CD14-positive monocyte (primary cell): ENCODE measurements at regions not wholly inside any gene's neighbourhood (a gene's known extent, or its start where the extent isn't known, plus 50 kb on each side); places are given as distances from the start of the nearest gene placed in this dataset.

ENCODE experiments used
- DNase-seq, 3 donors: peaks; one replicate each; pipeline ENCODE4 v3.0.0-alpha.2; 2011 to 2022
- H2AFZ ChIP-seq: 2 replicates; pipeline ENCODE4 v1.6.0; 2012; ENCODE audit warnings: mild to moderate bottlenecking, low read depth, low read length, inconsistent platforms; ENCODE audit not compliant: insufficient read depth, poor library complexity, severe bottlenecking
- H3K27ac ChIP-seq, 2 donors: 1 replicate in 1 of 2; 2 replicates in 1 of 2; pipeline ENCODE4 v1.5.1; 2012 to 2013; ENCODE audit warnings: low read length in 2 of 2, control low read depth in 1 of 2, inconsistent platforms in 1 of 2, low read depth in 1 of 2, mild to moderate bottlenecking in 1 of 2
- H3K27me3 ChIP-seq, 2 donors: one replicate each; pipeline versions ENCODE4 v1.6.0 to v1.6.1; 2011 to 2013; ENCODE audit warnings: low read length in 2 of 2; ENCODE audit not compliant: control insufficient read depth in 2 of 2, insufficient read depth in 2 of 2
- H3K36me3 ChIP-seq, 2 donors: replicated peaks in 1 of 2; 1 replicate in 1 of 2; 2 replicates in 1 of 2; pipeline versions ENCODE4 v1.5.1 to v1.6.1; 2012 to 2013; ENCODE audit warnings: low read length in 2 of 2, control low read depth in 1 of 2, inconsistent platforms in 1 of 2, mild to moderate bottlenecking in 1 of 2; ENCODE audit not compliant: insufficient read depth in 2 of 2, control insufficient read depth in 1 of 2
- H3K4me1 ChIP-seq, 2 donors: 1 replicate in 1 of 2; 2 replicates in 1 of 2; pipeline versions ENCODE4 v1.5.1 to v1.6.1; 2012 to 2013; ENCODE audit warnings: low read length in 2 of 2, control low read depth in 1 of 2, inconsistent platforms in 1 of 2, mild to moderate bottlenecking in 1 of 2, moderate library complexity in 1 of 2; ENCODE audit not compliant: insufficient read depth in 2 of 2, control insufficient read depth in 1 of 2
- H3K4me2 ChIP-seq: replicated peaks from 2 replicates; pipeline ENCODE3; 2012; ENCODE audit warnings: low read length, moderate library complexity, mild to moderate bottlenecking; ENCODE audit not compliant: poor library complexity, severe bottlenecking; ENCODE audit errors: extremely low read depth
- H3K4me3 ChIP-seq, 3 experiments: fragments of 200-600 bp in 1 of 3; sonication (generic) in 1 of 3; replicated peaks in 1 of 3; 1 replicate in 2 of 3; 2 replicates in 1 of 3; pipeline ENCODE4 v1.5.1; 2011 to 2013; ENCODE audit warnings: low read length in 3 of 3, mild to moderate bottlenecking in 3 of 3, control low read depth in 2 of 3, low read depth in 2 of 3, inconsistent platforms in 1 of 3, moderate library complexity in 1 of 3
- H3K79me2 ChIP-seq: 2 replicates; pipeline ENCODE4 v1.6.0; 2012; ENCODE audit warnings: mild to moderate bottlenecking, control low read depth, inconsistent platforms, low read length, moderate library complexity; ENCODE audit not compliant: insufficient read depth
- H3K9ac ChIP-seq: 2 replicates; pipeline ENCODE4 v1.6.0; 2017; ENCODE audit warnings: low read length, mild to moderate bottlenecking; ENCODE audit not compliant: insufficient read depth, poor library complexity, severe bottlenecking
- H3K9me3 ChIP-seq, 2 donors: replicated peaks in 1 of 2; 1 replicate in 1 of 2; 2 replicates in 1 of 2; pipeline versions ENCODE4 v1.5.1 to v1.6.1; 2012 to 2013; ENCODE audit warnings: low read length in 2 of 2, control low read depth in 1 of 2; ENCODE audit not compliant: control insufficient read depth in 1 of 2, insufficient read depth in 1 of 2
- H4K20me1 ChIP-seq: 2 replicates; pipeline ENCODE4 v1.6.0; 2012; ENCODE audit warnings: mild to moderate bottlenecking, low read length, control low read depth, moderate library complexity; ENCODE audit not compliant: insufficient read depth
- H3K27ac Mint-ChIP-seq, 7 donors: one replicate each; pipeline ENCODE4 v1.8.0; 2020; ENCODE audit warnings: mild to moderate bottlenecking in 7 of 7, mixed read lengths in 7 of 7, moderate library complexity in 6 of 7, inconsistent platforms in 2 of 7
- H3K27me3 Mint-ChIP-seq, 3 donors: one replicate each; pipeline ENCODE4 v1.8.0; 2021 to 2022; ENCODE audit warnings: low read depth in 3 of 3, mild to moderate bottlenecking in 3 of 3, mixed read lengths in 3 of 3, moderate library complexity in 3 of 3, inconsistent platforms in 1 of 3
- H3K36me3 Mint-ChIP-seq, 2 donors: one replicate each; pipeline ENCODE4 v1.8.0; 2020; ENCODE audit warnings: mixed read lengths in 2 of 2, inconsistent platforms in 1 of 2, mild to moderate bottlenecking in 1 of 2
- H3K4me1 Mint-ChIP-seq: one replicate; pipeline ENCODE4 v1.8.0; 2020; ENCODE audit warnings: mild to moderate bottlenecking, mixed read lengths
- H3K4me3 Mint-ChIP-seq, 2 donors: one replicate each; pipeline ENCODE4 v1.8.0; 2020; ENCODE audit warnings: mild to moderate bottlenecking in 2 of 2, mixed read lengths in 2 of 2, moderate library complexity in 1 of 2
- H3K9me3 Mint-ChIP-seq, 7 donors: one replicate each; pipeline ENCODE4 v1.8.0; 2020 to 2022; ENCODE audit warnings: mixed read lengths in 7 of 7, mild to moderate bottlenecking in 6 of 7, moderate library complexity in 6 of 7, inconsistent platforms in 2 of 7
- WGBS: methylation state at CpG from one replicate; pipeline ENCODE4 v1.1.5; 2013; ENCODE audit warnings: missing lambda C conversion rate; ENCODE audit not compliant: insufficient coverage; 5-methylcytosine and 5-hydroxymethylcytosine counted together
- intact Hi-C, 2 donors: fragments of 100-400 bp; cut with micrococcal nuclease; formaldehyde crosslinking; loops; one replicate each; pipeline versions ENCODE4 v1.15.0 to v1.15.1; 2023
- TF ChIP-seq, protein P1 (sequence below): fragments of 200-600 bp; IDR thresholded peaks from one replicate; pipeline ENCODE4 v1.8.0; 2022; ENCODE audit warnings: antibody characterized with exemption, mild to moderate bottlenecking

- Histone ChIP-seq H3K9me3 (peaks cover 27 to 33% of the 10 kb centered on the region in 2 donors), H3K9ac (no peak overlapping the region), H3K27ac (no peak overlapping the region), H3K4me1 (no peaks in the 10 kb centered on the region), H3K4me3 (no peak overlapping the region), H3K4me2 (no peak overlapping the region), H3K36me3 (no peaks in the 10 kb centered on the region), H3K27me3 (no peaks in the 10 kb centered on the region), H4K20me1 (no peaks in the 10 kb centered on the region), H3K79me2 (no peaks in the 10 kb centered on the region), H2AFZ (no peak overlapping the region)
- Mint-ChIP-seq H3K4me1 (no peaks in the 10 kb centered on the region), H3K27ac (no peak overlapping the region), H3K36me3 (no peaks in the 10 kb centered on the region), H3K27me3 (peaks cover 0 to 2% (median 0%) of the 10 kb centered on the region in 3 donors), H3K9me3 (peaks cover 2 to 32% (median 9%) of the 10 kb centered on the region in 7 donors), H3K4me3 (no peak overlapping the region)
- TF ChIP-seq, protein P1, sequence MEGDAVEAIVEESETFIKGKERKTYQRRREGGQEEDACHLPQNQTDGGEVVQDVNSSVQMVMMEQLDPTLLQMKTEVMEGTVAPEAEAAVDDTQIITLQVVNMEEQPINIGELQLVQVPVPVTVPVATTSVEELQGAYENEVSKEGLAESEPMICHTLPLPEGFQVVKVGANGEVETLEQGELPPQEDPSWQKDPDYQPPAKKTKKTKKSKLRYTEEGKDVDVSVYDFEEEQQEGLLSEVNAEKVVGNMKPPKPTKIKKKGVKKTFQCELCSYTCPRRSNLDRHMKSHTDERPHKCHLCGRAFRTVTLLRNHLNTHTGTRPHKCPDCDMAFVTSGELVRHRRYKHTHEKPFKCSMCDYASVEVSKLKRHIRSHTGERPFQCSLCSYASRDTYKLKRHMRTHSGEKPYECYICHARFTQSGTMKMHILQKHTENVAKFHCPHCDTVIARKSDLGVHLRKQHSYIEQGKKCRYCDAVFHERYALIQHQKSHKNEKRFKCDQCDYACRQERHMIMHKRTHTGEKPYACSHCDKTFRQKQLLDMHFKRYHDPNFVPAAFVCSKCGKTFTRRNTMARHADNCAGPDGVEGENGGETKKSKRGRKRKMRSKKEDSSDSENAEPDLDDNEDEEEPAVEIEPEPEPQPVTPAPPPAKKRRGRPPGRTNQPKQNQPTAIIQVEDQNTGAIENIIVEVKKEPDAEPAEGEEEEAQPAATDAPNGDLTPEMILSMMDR = no peak
- intact Hi-C loops = no loop called here
- WGBS = 61% methylated on average over 2 of the region's 12 CpGs
- DNase-seq = no peak
These were observed 1024.8 kb upstream of the AUTS2 start for GRCh38 chr7:68573271-68574005.

DNA sequence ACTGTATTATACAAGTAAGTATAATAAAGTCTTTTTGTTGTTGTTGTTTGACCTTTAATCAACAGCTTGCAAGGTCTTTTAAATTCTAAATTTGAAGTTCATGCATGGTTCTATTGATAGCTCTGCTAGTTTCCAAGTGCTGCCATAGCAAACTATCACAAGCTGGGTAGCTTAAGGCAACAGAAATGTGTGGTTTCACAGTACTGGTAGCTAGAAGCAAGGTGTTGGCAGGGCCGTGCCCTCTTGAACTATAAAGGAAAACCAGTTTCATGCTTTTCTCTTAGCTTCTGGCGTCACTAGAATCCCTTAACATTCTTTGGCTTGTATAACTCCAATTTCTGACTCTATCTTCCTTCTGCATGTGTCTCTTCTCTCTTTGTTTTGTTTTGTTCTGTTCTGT, 1021.9 kb upstream of the AUTS2 start:
- Mint-ChIP-seq H3K36me3 (no peaks in the 10 kb centered on the region), H3K4me1 (no peaks in the 10 kb centered on the region), H3K27ac (no peak overlapping the region), H3K4me3 (no peak overlapping the region), H3K9me3 (peaks cover 3 to 39% (median 22%) of the 10 kb centered on the region in 7 donors), H3K27me3 (peaks cover 0 to 3% (median 0%) of the 10 kb centered on the region in 3 donors)
- Histone ChIP-seq H3K4me1 (no peaks in the 10 kb centered on the region), H3K27ac (no peak overlapping the region), H3K36me3 (no peaks in the 10 kb centered on the region), H3K4me3 (no peak overlapping the region), H2AFZ (no peak overlapping the region), H3K9ac (no peak overlapping the region), H3K9me3 (peaks cover 35 to 53% of the 10 kb centered on the region in 2 donors), H3K27me3 (no peaks in the 10 kb centered on the region), H4K20me1 (no peaks in the 10 kb centered on the region), H3K79me2 (no peaks in the 10 kb centered on the region), H3K4me2 (no peak overlapping the region)
- no peak for DNase-seq
- intact Hi-C loops = no loop called here
- WGBS = 80% methylated on average over 1 of the region's 2 CpGs
- TF ChIP-seq, protein P1 = no peak
